ENCODE measurements at regions not wholly inside any gene's neighbourhood (a gene's known extent, or its start where the extent isn't known, plus 50 kb on each side); places are given as distances from the start of the nearest gene placed in this dataset.

DNA sequence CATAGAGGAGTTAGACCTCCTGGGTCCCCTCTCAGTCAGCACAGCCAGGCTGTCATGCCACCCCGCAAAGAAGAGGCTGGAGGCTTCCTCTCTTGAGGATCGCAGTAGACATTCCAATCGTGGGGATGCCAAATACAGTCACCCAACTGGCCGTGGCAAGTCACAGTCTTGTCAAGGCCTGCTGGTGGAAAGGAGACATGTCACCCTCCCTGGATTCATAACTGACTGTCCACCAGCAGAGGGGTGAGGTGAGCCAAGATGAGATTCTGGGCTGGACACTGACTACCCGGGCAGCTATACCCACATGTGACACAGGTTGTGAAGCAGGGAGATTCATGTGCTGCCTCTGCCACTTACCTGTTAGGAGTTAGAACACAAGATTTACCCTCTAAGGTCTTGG, 123.5 kb upstream of the NGF start:
- TF ChIP-seq POLR2AphosphoS5 (IDR thresholded peaks at IDR 0.05; ENCODE audit: low read depth, low read length) (no peak), TAF1 (IDR thresholded peaks at IDR 0.05; ENCODE audit: borderline replicate concordance, insufficient read depth, low read length) (no peak), FOXP2 (optimal IDR thresholded peaks at IDR 0.05; ENCODE audit: borderline replicate concordance, extremely low read depth, extremely low read length, insufficient read depth) (no peak), SIN3A (IDR thresholded peaks at IDR 0.05; ENCODE audit: borderline replicate concordance, insufficient read depth, low read length) (no peak)
- TF ChIP-seq, protein P1, sequence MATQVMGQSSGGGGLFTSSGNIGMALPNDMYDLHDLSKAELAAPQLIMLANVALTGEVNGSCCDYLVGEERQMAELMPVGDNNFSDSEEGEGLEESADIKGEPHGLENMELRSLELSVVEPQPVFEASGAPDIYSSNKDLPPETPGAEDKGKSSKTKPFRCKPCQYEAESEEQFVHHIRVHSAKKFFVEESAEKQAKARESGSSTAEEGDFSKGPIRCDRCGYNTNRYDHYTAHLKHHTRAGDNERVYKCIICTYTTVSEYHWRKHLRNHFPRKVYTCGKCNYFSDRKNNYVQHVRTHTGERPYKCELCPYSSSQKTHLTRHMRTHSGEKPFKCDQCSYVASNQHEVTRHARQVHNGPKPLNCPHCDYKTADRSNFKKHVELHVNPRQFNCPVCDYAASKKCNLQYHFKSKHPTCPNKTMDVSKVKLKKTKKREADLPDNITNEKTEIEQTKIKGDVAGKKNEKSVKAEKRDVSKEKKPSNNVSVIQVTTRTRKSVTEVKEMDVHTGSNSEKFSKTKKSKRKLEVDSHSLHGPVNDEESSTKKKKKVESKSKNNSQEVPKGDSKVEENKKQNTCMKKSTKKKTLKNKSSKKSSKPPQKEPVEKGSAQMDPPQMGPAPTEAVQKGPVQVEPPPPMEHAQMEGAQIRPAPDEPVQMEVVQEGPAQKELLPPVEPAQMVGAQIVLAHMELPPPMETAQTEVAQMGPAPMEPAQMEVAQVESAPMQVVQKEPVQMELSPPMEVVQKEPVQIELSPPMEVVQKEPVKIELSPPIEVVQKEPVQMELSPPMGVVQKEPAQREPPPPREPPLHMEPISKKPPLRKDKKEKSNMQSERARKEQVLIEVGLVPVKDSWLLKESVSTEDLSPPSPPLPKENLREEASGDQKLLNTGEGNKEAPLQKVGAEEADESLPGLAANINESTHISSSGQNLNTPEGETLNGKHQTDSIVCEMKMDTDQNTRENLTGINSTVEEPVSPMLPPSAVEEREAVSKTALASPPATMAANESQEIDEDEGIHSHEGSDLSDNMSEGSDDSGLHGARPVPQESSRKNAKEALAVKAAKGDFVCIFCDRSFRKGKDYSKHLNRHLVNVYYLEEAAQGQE (IDR thresholded peaks at IDR 0.05; ENCODE audit: insufficient read depth in 1 of 2, low read depth in 2 of 2, low read length in 2 of 2): no peak

DNA sequence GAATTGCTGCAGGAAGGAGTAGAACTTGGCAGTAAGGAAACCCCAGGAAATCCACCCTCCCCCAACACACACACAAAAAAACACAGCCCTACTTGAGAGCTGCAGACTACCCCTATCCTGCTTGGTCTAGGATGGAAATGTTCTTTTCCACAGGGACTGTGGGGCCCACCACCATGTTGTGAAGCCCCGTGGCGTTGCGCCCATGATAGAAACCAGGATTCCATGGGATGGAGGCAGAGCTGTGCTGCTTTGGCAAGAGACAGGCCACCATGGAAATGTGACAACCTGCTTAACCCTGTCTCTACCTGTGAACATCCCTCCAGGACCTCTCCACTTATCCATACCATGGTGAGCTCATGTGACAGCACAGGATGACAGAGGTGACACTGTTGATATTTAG, 121.1 kb upstream of the NGF start:
- TF ChIP-seq FOXP2 (optimal IDR thresholded peaks at IDR 0.05; ENCODE audit: borderline replicate concordance, extremely low read depth, extremely low read length, insufficient read depth) (no peak), TAF1 (IDR thresholded peaks at IDR 0.05; ENCODE audit: borderline replicate concordance, insufficient read depth, low read length) (no peak), POLR2AphosphoS5 (IDR thresholded peaks at IDR 0.05; ENCODE audit: low read depth, low read length) (no peak), SIN3A (IDR thresholded peaks at IDR 0.05; ENCODE audit: borderline replicate concordance, insufficient read depth, low read length) (no peak)
- TF ChIP-seq, protein P1 (IDR thresholded peaks at IDR 0.05; ENCODE audit: insufficient read depth in 1 of 2, low read depth in 2 of 2, low read length in 2 of 2): no peak

DNA sequence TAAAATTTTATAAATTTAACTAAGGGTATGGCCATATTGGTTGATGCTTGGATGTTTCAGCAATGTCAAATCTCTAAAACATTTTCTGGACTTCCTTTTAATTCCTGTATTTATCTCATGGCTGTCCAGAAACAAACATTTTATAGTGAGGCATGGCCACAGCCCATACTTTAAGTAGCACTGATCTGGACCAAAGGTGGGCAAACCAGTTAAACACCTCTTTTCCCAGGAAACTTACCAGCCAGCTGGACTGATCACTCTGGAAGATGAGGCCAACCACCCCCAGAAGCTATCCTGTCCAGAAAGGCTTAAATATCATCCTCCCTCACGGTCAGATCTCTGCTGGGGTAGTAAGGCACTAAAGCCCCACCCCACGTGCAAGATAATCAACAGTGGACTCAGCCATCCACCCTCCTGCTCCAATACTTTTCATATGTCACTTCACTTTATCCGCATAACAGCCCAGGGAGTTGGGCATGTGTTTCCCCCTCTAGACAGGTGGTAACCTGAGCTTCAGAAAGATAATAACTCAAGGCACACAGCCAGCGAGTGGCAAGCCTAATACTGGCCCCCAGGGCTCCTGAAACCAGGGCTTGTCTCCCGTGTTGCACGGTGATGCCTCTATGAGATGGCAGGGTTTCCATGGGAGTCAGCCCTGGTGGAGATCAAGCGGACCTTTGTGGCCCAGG, 120.5 kb upstream of the NGF start:
- TF ChIP-seq POLR2AphosphoS5 (IDR thresholded peaks at IDR 0.05; ENCODE audit: low read depth, low read length): no peak

DNA sequence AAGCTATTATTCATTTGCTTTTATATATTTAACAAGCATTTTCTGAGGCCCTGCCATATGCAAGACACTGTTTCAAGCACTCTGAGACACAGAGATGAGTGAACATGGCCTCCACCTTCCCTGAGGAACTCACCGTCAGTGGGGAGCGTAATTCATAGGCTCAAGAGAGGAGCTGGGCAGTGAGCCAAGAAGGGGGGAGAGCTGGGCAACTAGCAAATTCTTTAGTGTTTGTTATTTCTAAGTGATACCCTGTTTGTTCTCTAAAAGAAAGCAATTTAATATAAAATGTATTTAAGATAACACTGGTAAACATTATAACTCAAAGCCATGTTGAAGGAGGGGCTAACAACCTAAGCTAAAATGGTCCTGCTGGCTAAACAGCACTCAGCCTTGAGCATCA, 119.2 kb upstream of the NGF start:
- TF ChIP-seq, protein P1 (IDR thresholded peaks at IDR 0.05; ENCODE audit: insufficient read depth in 1 of 2, low read depth in 2 of 2, low read length in 2 of 2): no peak
- TF ChIP-seq SIN3A (IDR thresholded peaks at IDR 0.05; ENCODE audit: borderline replicate concordance, insufficient read depth, low read length) (no peak), POLR2AphosphoS5 (IDR thresholded peaks at IDR 0.05; ENCODE audit: low read depth, low read length) (no peak), TAF1 (IDR thresholded peaks at IDR 0.05; ENCODE audit: borderline replicate concordance, insufficient read depth, low read length) (no peak), FOXP2 (optimal IDR thresholded peaks at IDR 0.05; ENCODE audit: borderline replicate concordance, extremely low read depth, extremely low read length, insufficient read depth) (no peak)

DNA sequence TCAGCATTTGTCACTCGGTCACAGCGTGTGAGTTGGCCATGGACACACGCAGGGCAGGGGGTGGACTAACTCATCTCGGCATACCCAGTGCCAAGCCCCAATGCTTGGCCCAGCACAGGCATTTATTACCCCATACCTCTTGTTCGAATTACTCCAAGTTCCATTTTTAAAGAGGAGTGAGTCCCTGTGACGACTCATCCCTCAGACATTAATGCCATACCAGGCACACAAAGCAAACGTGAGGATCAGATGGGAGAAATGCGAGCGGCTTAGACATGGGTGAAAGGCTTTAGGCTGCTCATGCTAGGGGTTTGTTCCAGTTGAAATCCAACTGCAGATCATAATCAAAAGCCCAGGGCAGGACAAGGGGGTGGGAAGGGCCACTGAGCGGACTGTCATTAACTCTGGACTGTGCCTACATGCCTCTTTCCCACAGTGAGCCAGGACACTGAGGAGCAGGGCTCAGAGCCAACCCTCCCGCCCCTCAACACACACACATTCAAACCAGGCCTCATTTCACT, 118.5 kb upstream of the NGF start:
- no peak for TF ChIP-seq POLR2AphosphoS5 (IDR thresholded peaks at IDR 0.05; ENCODE audit: low read depth, low read length)
- TF ChIP-seq, protein P1 (IDR thresholded peaks at IDR 0.05; ENCODE audit: insufficient read depth in 1 of 2, low read depth in 2 of 2, low read length in 2 of 2): no peak
- TF ChIP-seq SIN3A (IDR thresholded peaks at IDR 0.05; ENCODE audit: borderline replicate concordance, insufficient read depth, low read length): no peak
- TF ChIP-seq TAF1 (IDR thresholded peaks at IDR 0.05; ENCODE audit: borderline replicate concordance, insufficient read depth, low read length): no peak
- TF ChIP-seq FOXP2 (optimal IDR thresholded peaks at IDR 0.05; ENCODE audit: borderline replicate concordance, extremely low read depth, extremely low read length, insufficient read depth): no peak
